ENCODE measurements at regions not wholly inside any gene's neighbourhood (a gene's known extent, or its start where the extent isn't known, plus 50 kb on each side); places are given as distances from the start of the nearest gene placed in this dataset.

- TF ChIP-seq, protein P1, sequence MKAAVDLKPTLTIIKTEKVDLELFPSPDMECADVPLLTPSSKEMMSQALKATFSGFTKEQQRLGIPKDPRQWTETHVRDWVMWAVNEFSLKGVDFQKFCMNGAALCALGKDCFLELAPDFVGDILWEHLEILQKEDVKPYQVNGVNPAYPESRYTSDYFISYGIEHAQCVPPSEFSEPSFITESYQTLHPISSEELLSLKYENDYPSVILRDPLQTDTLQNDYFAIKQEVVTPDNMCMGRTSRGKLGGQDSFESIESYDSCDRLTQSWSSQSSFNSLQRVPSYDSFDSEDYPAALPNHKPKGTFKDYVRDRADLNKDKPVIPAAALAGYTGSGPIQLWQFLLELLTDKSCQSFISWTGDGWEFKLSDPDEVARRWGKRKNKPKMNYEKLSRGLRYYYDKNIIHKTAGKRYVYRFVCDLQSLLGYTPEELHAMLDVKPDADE (IDR thresholded peaks at IDR 0.05) = no peak
- TF ChIP-seq STAT1 (IDR thresholded peaks at IDR 0.05; ENCODE audit: unreplicated experiment) (no peak), POLR2AphosphoS5 (IDR thresholded peaks at IDR 0.05; ENCODE audit: low read depth) (no peak)
Measured at GRCh38 chr3:159643406-159643805, 345.2 kb upstream of the IL12A start (continued).

DNA sequence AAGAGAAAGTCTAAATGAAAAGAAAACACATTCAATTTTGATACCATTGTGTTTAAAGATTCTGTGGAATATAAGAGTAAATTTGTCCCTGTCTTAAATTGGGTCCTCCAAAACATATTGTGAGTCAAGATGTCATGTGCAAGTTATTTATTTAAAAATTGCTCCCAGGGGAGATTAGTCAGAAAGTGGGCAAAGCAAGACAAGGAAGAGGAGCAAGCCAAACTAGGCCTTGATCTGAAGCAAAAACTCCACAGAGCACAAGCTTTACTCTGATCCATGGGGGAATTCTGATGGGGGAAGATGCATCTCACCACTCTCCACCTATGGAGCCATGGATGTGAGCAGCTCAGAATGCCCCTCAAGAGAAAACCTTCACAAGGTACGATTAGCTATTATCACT, 342.8 kb upstream of the IL12A start:
- H3K4me1 Mint-ChIP-seq = peaks cover under 1% of the 10 kb centered on the region; the same call in 2 of the 3 replicates
- no peak for DNase-seq (ENCODE audit: low spot score)
- H3K4me3 Mint-ChIP-seq = no peak overlapping the region
- Histone ChIP-seq H3K9me2 (ENCODE audit: insufficient read depth) (0 out of 2 replicates have a peak, but pooled peaks cover 3% of the 10 kb centered on the region), H3K27me3 (ENCODE audit: insufficient read depth) (no peaks in the 10 kb centered on the region), H3F3A (replicated peaks; ENCODE audit: low read depth) (no peaks in the 10 kb centered on the region), H3K36me3 (ENCODE audit: insufficient read depth) (no peaks in the 10 kb centered on the region), H2AFZ (no peak overlapping the region), H3K27ac (ENCODE audit: low read depth) (no peak overlapping the region), H3K79me2 (replicated peaks; ENCODE audit: insufficient read depth) (no peaks in the 10 kb centered on the region), H3K4me2 (no peak overlapping the region), H3K4me1 (ENCODE audit: insufficient read depth) (peaks cover under 1% of the 10 kb centered on the region; the same call in 1 of the 2 replicates), H3K4me3 (no peak overlapping the region), H4K20me1 (replicated peaks; ENCODE audit: insufficient read depth) (no peaks in the 10 kb centered on the region)
- no peaks in the 10 kb centered on the region for H3K9me3 Mint-ChIP-seq
- no peaks in the 10 kb centered on the region for H3K36me3 Mint-ChIP-seq (ENCODE audit: low read depth)
- no peak overlapping the region for H3K27ac Mint-ChIP-seq
- peaks cover 4% of the 10 kb centered on the region for H3K27me3 Mint-ChIP-seq (ENCODE audit: insufficient read depth, low read depth, poor library complexity)
- no peak for ATAC-seq
- no peak for TF ChIP-seq STAT1 (IDR thresholded peaks at IDR 0.05; ENCODE audit: unreplicated experiment)
- TF ChIP-seq CTCF (conservative IDR thresholded peaks at IDR 0.05; ENCODE audit: low read depth in 2 of 2) = no peak
- TF ChIP-seq, protein P2, sequence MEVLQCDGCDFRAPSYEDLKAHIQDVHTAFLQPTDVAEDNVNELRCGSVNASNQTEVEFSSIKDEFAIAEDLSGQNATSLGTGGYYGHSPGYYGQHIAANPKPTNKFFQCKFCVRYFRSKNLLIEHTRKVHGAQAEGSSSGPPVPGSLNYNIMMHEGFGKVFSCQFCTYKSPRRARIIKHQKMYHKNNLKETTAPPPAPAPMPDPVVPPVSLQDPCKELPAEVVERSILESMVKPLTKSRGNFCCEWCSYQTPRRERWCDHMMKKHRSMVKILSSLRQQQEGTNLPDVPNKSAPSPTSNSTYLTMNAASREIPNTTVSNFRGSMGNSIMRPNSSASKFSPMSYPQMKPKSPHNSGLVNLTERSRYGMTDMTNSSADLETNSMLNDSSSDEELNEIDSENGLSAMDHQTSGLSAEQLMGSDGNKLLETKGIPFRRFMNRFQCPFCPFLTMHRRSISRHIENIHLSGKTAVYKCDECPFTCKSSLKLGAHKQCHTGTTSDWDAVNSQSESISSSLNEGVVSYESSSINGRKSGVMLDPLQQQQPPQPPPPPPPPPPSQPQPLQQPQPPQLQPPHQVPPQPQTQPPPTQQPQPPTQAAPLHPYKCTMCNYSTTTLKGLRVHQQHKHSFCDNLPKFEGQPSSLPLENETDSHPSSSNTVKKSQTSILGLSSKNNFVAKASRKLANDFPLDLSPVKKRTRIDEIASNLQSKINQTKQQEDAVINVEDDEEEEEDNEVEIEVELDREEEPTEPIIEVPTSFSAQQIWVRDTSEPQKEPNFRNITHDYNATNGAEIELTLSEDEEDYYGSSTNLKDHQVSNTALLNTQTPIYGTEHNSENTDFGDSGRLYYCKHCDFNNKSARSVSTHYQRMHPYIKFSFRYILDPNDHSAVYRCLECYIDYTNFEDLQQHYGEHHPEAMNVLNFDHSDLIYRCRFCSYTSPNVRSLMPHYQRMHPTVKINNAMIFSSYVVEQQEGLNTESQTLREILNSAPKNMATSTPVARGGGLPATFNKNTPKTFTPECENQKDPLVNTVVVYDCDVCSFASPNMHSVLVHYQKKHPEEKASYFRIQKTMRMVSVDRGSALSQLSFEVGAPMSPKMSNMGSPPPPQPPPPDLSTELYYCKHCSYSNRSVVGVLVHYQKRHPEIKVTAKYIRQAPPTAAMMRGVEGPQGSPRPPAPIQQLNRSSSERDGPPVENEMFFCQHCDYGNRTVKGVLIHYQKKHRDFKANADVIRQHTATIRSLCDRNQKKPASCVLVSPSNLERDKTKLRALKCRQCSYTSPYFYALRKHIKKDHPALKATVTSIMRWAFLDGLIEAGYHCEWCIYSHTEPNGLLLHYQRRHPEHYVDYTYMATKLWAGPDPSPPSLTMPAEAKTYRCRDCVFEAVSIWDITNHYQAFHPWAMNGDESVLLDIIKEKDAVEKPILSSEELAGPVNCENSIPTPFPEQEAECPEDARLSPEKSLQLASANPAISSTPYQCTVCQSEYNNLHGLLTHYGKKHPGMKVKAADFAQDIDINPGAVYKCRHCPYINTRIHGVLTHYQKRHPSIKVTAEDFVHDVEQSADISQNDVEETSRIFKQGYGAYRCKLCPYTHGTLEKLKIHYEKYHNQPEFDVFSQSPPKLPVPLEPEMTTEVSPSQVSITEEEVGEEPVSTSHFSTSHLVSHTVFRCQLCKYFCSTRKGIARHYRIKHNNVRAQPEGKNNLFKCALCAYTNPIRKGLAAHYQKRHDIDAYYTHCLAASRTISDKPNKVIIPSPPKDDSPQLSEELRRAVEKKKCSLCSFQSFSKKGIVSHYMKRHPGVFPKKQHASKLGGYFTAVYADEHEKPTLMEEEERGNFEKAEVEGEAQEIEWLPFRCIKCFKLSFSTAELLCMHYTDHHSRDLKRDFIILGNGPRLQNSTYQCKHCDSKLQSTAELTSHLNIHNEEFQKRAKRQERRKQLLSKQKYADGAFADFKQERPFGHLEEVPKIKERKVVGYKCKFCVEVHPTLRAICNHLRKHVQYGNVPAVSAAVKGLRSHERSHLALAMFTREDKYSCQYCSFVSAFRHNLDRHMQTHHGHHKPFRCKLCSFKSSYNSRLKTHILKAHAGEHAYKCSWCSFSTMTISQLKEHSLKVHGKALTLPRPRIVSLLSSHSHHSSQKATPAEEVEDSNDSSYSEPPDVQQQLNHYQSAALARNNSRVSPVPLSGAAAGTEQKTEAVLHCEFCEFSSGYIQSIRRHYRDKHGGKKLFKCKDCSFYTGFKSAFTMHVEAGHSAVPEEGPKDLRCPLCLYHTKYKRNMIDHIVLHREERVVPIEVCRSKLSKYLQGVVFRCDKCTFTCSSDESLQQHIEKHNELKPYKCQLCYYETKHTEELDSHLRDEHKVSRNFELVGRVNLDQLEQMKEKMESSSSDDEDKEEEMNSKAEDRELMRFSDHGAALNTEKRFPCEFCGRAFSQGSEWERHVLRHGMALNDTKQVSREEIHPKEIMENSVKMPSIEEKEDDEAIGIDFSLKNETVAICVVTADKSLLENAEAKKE (CRISPR knock-in tag; IDR thresholded peaks at IDR 0.05) = no peak
- no peak for TF ChIP-seq NANOG (IDR thresholded peaks at IDR 0.05; ENCODE audit: borderline replicate concordance)
- TF ChIP-seq, protein P1 (IDR thresholded peaks at IDR 0.05) = no peak
- TF ChIP-seq, protein P3, sequence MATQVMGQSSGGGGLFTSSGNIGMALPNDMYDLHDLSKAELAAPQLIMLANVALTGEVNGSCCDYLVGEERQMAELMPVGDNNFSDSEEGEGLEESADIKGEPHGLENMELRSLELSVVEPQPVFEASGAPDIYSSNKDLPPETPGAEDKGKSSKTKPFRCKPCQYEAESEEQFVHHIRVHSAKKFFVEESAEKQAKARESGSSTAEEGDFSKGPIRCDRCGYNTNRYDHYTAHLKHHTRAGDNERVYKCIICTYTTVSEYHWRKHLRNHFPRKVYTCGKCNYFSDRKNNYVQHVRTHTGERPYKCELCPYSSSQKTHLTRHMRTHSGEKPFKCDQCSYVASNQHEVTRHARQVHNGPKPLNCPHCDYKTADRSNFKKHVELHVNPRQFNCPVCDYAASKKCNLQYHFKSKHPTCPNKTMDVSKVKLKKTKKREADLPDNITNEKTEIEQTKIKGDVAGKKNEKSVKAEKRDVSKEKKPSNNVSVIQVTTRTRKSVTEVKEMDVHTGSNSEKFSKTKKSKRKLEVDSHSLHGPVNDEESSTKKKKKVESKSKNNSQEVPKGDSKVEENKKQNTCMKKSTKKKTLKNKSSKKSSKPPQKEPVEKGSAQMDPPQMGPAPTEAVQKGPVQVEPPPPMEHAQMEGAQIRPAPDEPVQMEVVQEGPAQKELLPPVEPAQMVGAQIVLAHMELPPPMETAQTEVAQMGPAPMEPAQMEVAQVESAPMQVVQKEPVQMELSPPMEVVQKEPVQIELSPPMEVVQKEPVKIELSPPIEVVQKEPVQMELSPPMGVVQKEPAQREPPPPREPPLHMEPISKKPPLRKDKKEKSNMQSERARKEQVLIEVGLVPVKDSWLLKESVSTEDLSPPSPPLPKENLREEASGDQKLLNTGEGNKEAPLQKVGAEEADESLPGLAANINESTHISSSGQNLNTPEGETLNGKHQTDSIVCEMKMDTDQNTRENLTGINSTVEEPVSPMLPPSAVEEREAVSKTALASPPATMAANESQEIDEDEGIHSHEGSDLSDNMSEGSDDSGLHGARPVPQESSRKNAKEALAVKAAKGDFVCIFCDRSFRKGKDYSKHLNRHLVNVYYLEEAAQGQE (IDR thresholded peaks at IDR 0.05; ENCODE audit: unreplicated experiment) = no peak
- TF ChIP-seq POLR2AphosphoS5 (IDR thresholded peaks at IDR 0.05; ENCODE audit: low read depth) = no peak
- TF ChIP-seq EZH2 (IDR thresholded peaks at IDR 0.05; ENCODE audit: low read depth, unreplicated experiment) = no peak
- no peak for TF ChIP-seq ZNF331 (CRISPR knock-in tag; IDR thresholded peaks at IDR 0.05; ENCODE audit: low read depth)
- TF ChIP-seq EZH2phosphoT487 (IDR thresholded peaks at IDR 0.05; ENCODE audit: unreplicated experiment) = no peak
- TF ChIP-seq JUNB (IDR thresholded peaks at IDR 0.05; ENCODE audit: unreplicated experiment) = no peak
